Liver (tissue), 8 donors: ENCODE measurements at regions not wholly inside any gene's neighbourhood (a gene's known extent, or its start where the extent isn't known, plus 50 kb on each side); places are given as distances from the start of the nearest gene placed in this dataset.

Experiments used
- DNase-seq: peaks from one replicate; pipeline ENCODE4 v3.0.0-alpha.2; 2017; ENCODE audit warnings: low spot score
- H3K27ac ChIP-seq, 2 donors: one replicate each; pipeline ENCODE4 v1.7.0; 2013; ENCODE audit warnings: inconsistent platforms in 2 of 2, low read length in 2 of 2, control low read depth in 1 of 2, low read depth in 1 of 2, mild to moderate bottlenecking in 1 of 2
- H3K27me3 ChIP-seq, 4 donors: one replicate each; pipeline versions ENCODE4 v1.6.1 to v1.7.0; 2013; ENCODE audit warnings: low read length in 3 of 4, inconsistent platforms in 1 of 4, mild to moderate bottlenecking in 1 of 4, moderate library complexity in 1 of 4; ENCODE audit not compliant: control insufficient read depth in 4 of 4, insufficient read depth in 4 of 4
- H3K36me3 ChIP-seq, 4 donors: one replicate each; pipeline versions ENCODE4 v1.6.1 to v1.7.0; 2013; ENCODE audit warnings: low read length in 3 of 4, mild to moderate bottlenecking in 3 of 4, low read depth in 1 of 4, moderate library complexity in 1 of 4; ENCODE audit not compliant: control insufficient read depth in 4 of 4, insufficient read depth in 3 of 4
- H3K4me1 ChIP-seq, 4 donors: one replicate each; pipeline versions ENCODE4 v1.6.1 to v1.7.0; 2013; ENCODE audit warnings: low read length in 3 of 4, mild to moderate bottlenecking in 3 of 4, moderate library complexity in 1 of 4; ENCODE audit not compliant: control insufficient read depth in 4 of 4, insufficient read depth in 4 of 4
- H3K4me3 ChIP-seq, 3 donors: one replicate each; pipeline versions ENCODE4 v1.6.1 to v1.7.0; 2013; ENCODE audit warnings: low read length in 3 of 3, control low read depth in 1 of 3, low read depth in 1 of 3, mild to moderate bottlenecking in 1 of 3
- H3K9ac ChIP-seq, 2 donors: one replicate each; pipeline ENCODE4 v1.7.0; 2013; ENCODE audit warnings: low read length in 2 of 2, mild to moderate bottlenecking in 2 of 2, moderate library complexity in 2 of 2, control low read depth in 1 of 2, low read depth in 1 of 2
- H3K9me3 ChIP-seq, 4 donors: one replicate each; pipeline versions ENCODE4 v1.6.1 to v1.7.0; 2013; ENCODE audit warnings: low read length in 3 of 4; ENCODE audit not compliant: control insufficient read depth in 4 of 4
- ATF3 ChIP-seq: IDR thresholded peaks from 2 replicates; pipeline ENCODE4 v1.6.1; 2016; ENCODE audit warnings: antibody characterized with exemption
- CTCF ChIP-seq: fragments of 150-350 bp; IDR thresholded peaks from 2 replicates; pipeline ENCODE4 v1.5.1; 2017; ENCODE audit warnings: improper control_type of control experiment, low read depth, low read length; ENCODE audit not compliant: missing input control
- FOXA2 ChIP-seq: IDR thresholded peaks from 2 replicates; pipeline ENCODE4 v1.6.1; 2016; ENCODE audit warnings: antibody characterized with exemption
- HNF4A ChIP-seq, 2 donors: conservative IDR thresholded peaks; 2 replicates each; pipeline ENCODE4 v1.6.1; 2016; ENCODE audit warnings: antibody characterized with exemption in 2 of 2, mild to moderate bottlenecking in 2 of 2
- JUND ChIP-seq, 2 donors: IDR thresholded peaks; 2 replicates each; pipeline ENCODE4 v1.6.1; 2016; ENCODE audit warnings: antibody characterized with exemption in 2 of 2
- NR2F2 ChIP-seq: IDR thresholded peaks from 2 replicates; pipeline ENCODE4 v1.6.1; 2016; ENCODE audit warnings: antibody characterized with exemption
- REST ChIP-seq: IDR thresholded peaks from 2 replicates; pipeline ENCODE4 v1.6.1; 2016; ENCODE audit warnings: antibody characterized with exemption, mild to moderate bottlenecking
- WGBS: extraction: QIAGEN DNeasy Blood & Tissue Kit; methylation state at CpG from one replicate; pipeline ENCODE4 v1.1.7; 2013; 5-methylcytosine and 5-hydroxymethylcytosine counted together
- donor health status: healthy.
- donor health status: healthy.
- donor health status: healthy.
- donor health status: healthy.
- donor health status: healthy.

GRCh38 chr22:49704345-49705215 is 123.1 kb downstream of the BRD1 start:
- Histone ChIP-seq H3K27ac (no peak overlapping the region), H3K27me3 (peaks cover 0 to 10% (median 1%) of the 10 kb centered on the region in 4 donors), H3K4me3 (no peak overlapping the region), H3K9ac (no peak overlapping the region), H3K36me3 (no peaks in the 10 kb centered on the region), H3K4me1 (no peaks in the 10 kb centered on the region), H3K9me3 (peaks cover 3 to 9% (median 7%) of the 10 kb centered on the region in 4 donors)
- TF ChIP-seq REST (no peak), FOXA2 (no peak), ATF3 (no peak)
- no peak for DNase-seq
- WGBS, result 67% methylated on average over 39 of the region's 39 CpGs

GRCh38 chr22:49703990-49704344 is 123.7 kb downstream of the BRD1 start:
- WGBS, result 69% methylated on average over 10 of the region's 10 CpGs
- H3K9me3 ChIP-seq, result peaks cover 3 to 9% (median 7%) of the 10 kb centered on the region in 4 donors
- H3K27me3 ChIP-seq, result peaks cover 0 to 10% (median 1%) of the 10 kb centered on the region in 4 donors

More at GRCh38 chr22:49703990-49704344, 123.7 kb downstream of the BRD1 start:
- H3K36me3 ChIP-seq, result no peaks in the 10 kb centered on the region
- no peak for TF ChIP-seq CTCF
- no peak for TF ChIP-seq NR2F2
- no peak for TF ChIP-seq REST
- TF ChIP-seq HNF4A (conservative IDR thresholded peaks at IDR 0.05), result no peak
- no peak for TF ChIP-seq JUND (IDR thresholded peaks at IDR 0.05)
- no peaks in the 10 kb centered on the region for H3K4me1 ChIP-seq
- H3K4me3 ChIP-seq, result no peak overlapping the region
- no peak overlapping the region for H3K9ac ChIP-seq
- no peak for DNase-seq
- H3K27ac ChIP-seq, result no peak overlapping the region
